Hepatocyte (in vitro differentiated cells): ENCODE measurements at regions not wholly inside any gene's neighbourhood (a gene's known extent, or its start where the extent isn't known, plus 50 kb on each side); places are given as distances from the start of the nearest gene placed in this dataset.

ENCODE experiments used
- CTCF ChIP-seq: fragments of 200-600 bp; sonication (generic); IDR thresholded peaks from 2 replicates; pipeline ENCODE4 v1.5.1; 2016; ENCODE audit warnings: antibody characterized with exemption, mild to moderate bottlenecking; ENCODE audit not compliant: poor library complexity
- EZH2 ChIP-seq: fragments of 200-600 bp; sonication (generic); IDR thresholded peaks from 2 replicates; pipeline ENCODE4 v1.6.1; 2016; ENCODE audit warnings: antibody characterized with exemption, mild to moderate bottlenecking, borderline replicate concordance
- EZH2phosphoT487 ChIP-seq: fragments of 200-600 bp; sonication (generic); IDR thresholded peaks from one replicate; pipeline ENCODE4 v1.6.1; 2018; ENCODE audit warnings: antibody characterized with exemption, mild to moderate bottlenecking, low read depth, moderate library complexity; ENCODE audit not compliant: unreplicated experiment, severe bottlenecking

GRCh38 chr2:16325016-16325975, 340.3 kb downstream of the CYRIA start:
- TF ChIP-seq EZH2: no peak
- TF ChIP-seq CTCF: no peak
- TF ChIP-seq EZH2phosphoT487: no peak
